Stimulated activated CD4-positive, alpha-beta T cell treated with anti-CD3 and anti-CD28 coated beads, Interleukin-2, amount 100 ng/mL, for 24 hours (primary cell): ENCODE measurements at regions not wholly inside any gene's neighbourhood (a gene's known extent, or its start where the extent isn't known, plus 50 kb on each side); places are given as distances from the start of the nearest gene placed in this dataset.

ENCODE experiments used
- DNase-seq, 2 donors: peaks; one replicate each; pipeline ENCODE4 v3.0.0-alpha.2; 2020

- DNase-seq: no peak
These were observed 114.6 kb upstream of the RMST start for GRCh38 chr12:97347956-97348355.

- no peak for DNase-seq
These were observed 104.2 kb upstream of the RMST start for GRCh38 chr12:97358361-97358760.

- no peak for DNase-seq
These were observed 103.4 kb upstream of the RMST start for GRCh38 chr12:97359021-97359690.

GRCh38 chr12:97363693-97364092 is 98.9 kb upstream of the RMST start:
- no peak for DNase-seq

GRCh38 chr12:97368462-97369163 is 94.0 kb upstream of the RMST start:
- no peak for DNase-seq

- no peak for DNase-seq
These were observed 87.3 kb upstream of the RMST start for GRCh38 chr12:97375310-97375709.

GRCh38 chr12:97380440-97380839 is 82.2 kb upstream of the RMST start:
- no peak for DNase-seq

GRCh38 chr12:97385121-97385520 is 77.5 kb upstream of the RMST start:
- no peak for DNase-seq

- DNase-seq: no peak
These were observed 76.4 kb upstream of the RMST start for GRCh38 chr12:97386133-97386581.

- no peak for DNase-seq
These were observed 74.8 kb upstream of the RMST start for GRCh38 chr12:97387844-97388243.

GRCh38 chr12:97394657-97395056 is 67.9 kb upstream of the RMST start:
- no peak for DNase-seq

- DNase-seq: no peak
These were observed 65.6 kb upstream of the RMST start for GRCh38 chr12:97397008-97397407.

- no peak for DNase-seq
These were observed 63.9 kb upstream of the RMST start for GRCh38 chr12:97398704-97399103.

- no peak for DNase-seq
These were observed 58.5 kb upstream of the RMST start for GRCh38 chr12:97404093-97404492.

GRCh38 chr12:97404543-97404942 is 58.1 kb upstream of the RMST start:
- peak in 1 of 2 donors; percentile 2 for DNase-seq

GRCh38 chr12:97408363-97408762 is 54.2 kb upstream of the RMST start:
- no peak for DNase-seq

GRCh38 chr12:97411341-97411740 is 51.3 kb upstream of the RMST start:
- DNase-seq: no peak
